ENCODE measurements at regions not wholly inside any gene's neighbourhood (a gene's known extent, or its start where the extent isn't known, plus 50 kb on each side); places are given as distances from the start of the nearest gene placed in this dataset.

DNA sequence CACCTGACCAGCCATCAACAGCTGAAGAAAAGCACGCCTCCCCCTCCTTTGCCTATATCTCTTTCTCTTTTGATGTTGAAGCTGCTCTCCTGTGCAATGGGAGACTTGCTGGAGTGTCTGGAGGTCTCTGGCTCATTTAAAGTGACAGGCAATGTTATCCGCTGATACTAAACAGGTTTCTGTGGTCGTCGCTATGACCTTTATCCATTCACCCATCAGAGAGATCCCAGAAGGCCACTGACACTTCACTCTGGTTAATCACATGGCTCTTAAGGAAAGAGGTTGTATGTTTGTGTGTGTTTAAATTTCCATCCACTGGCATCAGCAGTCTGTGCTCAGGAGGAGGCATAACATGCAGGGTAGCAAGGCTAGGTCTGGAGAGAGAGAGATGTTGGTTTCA is 277.3 kb downstream of the MTX2 start:
- no peak for DNase-seq

- no peak for DNase-seq
These were observed 283.4 kb downstream of the MTX2 start for GRCh38 chr2:176552501-176553135.

DNA sequence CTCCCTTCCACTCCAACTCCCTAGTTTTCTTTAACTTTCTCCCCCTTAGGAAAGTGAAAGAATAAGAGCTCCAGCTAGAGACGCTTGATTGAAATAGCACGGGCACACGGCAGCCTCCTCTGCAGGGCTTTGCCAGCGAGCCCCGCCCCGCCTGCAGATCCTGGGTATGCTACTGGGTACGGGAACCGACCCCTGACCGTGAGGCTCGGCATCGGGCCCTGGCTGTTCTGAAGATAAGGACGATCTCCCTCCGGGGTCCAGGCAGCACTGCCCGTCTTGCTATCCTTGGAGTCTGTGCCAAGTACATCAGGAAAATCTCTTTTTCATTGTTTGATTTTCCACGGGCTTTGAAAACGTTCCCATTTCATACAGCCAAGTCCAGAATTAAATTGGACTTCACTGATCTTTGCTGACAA is 284.5 kb downstream of the MTX2 start:
- DNase-seq: peak; percentile 78

DNA sequence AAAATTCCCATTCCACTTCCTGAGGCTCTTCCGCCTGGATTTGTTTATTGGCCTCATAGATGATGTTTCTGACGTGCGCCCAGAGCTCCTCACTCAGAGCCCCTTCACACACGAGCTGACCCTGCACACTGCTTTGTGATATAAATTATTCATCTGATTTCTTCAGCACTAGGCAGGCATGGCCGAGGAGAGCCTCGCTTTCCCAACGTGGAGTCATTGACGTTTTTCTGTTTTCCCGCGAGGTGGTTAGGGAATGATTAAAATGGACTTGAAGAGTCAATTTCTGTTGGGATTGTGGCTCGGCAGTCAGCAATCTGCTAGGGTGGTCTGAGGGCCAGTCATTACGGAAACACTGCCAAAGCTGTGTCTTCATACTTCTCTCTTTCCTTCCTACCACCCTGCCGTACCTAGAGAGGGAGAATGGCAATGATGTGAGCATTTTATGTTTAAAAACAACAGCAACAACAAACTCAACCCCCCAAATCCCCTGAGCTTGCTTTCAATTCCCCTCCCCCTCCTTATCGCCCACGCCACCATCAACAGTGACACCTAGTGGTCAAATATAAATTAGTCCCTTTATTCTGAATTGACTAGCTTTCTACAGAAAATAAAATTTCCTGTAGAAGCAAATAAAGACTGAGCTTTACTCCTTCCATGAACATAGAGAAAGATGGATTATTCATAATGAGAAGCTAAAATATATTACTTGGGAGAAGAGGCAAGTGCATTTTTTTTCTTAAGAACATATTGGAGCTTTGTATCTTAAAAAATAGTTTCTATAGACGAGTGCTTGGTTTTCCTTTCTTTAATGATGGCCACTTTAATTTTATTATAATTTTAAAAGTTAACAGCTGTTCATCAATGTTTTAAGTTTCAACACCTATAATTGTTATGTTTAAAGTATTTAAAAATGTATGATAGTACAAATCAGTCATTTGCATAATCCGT is 285.1 kb downstream of the MTX2 start:
- DNase-seq: peak; percentile 82

GRCh38 chr2:176555112-176555511 is 285.9 kb downstream of the MTX2 start:
- DNase-seq: no peak

DNA sequence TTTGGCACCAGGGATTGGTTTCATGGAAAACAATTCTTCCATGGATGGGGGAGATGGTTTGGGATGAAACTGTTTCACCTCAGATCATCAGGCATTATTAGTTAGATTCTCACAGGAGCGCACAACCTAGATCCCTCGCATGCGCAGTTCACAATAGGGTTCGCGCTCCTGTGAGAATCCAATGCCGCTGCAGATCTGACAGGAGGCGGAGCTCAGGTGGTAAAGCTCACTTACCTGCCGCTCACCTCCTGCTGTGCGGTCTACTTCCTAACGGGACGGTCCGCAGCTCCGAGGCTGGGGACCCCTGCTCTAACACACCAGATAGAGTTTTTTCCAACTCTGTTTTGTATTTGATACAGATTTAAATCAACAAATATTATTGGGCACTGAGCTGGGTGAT is 286.5 kb downstream of the MTX2 start:
- DNase-seq: no peak

DNA sequence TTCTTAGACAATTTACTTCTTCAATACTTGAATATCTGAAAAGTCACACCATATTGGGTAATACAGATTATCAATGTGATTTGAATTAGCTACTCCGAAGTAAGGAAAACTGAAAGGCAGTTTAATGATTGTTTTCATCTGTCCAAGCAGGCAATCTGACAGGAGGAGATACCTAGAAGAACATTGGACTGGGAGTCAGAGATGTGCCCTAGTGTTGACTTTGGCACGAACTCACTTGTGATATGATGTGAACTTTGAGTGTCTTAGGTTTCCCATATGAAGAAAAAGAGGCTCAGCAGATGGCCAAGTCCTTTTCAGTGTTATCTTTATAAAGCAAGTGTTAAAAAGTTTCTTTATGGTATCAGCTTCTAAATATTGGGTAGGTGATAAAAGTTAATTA is 287.1 kb downstream of the MTX2 start:
- DNase-seq: no peak

DNA sequence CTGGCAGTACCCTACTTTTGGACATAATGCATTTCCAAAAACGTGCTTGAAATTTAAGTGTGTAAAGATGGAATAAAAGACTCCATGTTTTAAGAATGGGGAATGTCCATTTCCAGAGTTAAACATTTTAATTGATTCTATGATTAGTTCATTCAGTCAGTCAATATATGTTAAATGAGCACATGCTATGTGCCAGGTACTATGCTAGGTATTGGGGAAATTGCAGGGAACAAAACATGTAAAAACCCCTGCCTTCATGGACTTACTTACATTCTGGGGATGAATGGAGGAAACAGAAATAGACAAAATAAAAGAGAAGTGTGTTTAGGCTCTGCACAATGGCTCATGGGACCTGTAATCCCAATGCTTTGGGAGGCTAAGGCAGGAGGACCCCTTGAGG is 288.6 kb downstream of the MTX2 start:
- DNase-seq: no peak

GRCh38 chr2:176558574-176559140 is 289.4 kb downstream of the MTX2 start:
- no peak for DNase-seq

- DNase-seq: no peak
These were observed 291.1 kb downstream of the MTX2 start for GRCh38 chr2:176560296-176560695.

DNA sequence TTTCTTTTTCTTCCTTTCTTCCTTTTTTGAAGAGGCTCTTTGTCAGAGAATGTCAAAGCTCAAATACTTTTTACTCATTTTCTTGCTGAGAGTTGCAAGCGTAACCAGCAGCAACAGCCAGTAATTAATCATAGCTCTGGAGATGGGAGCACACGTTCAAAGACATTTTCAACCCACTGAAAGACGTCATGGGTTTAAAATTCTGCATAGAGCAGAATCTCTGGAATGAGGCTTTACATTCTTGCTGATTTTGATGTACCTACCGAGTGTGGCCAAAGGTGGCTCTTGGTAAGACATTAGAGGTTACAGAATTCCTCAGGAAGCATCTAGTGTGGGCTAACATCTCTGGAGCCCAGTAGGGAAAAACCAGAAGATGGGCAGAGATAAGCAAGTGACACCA is 292.5 kb downstream of the MTX2 start:
- no peak for DNase-seq

DNA sequence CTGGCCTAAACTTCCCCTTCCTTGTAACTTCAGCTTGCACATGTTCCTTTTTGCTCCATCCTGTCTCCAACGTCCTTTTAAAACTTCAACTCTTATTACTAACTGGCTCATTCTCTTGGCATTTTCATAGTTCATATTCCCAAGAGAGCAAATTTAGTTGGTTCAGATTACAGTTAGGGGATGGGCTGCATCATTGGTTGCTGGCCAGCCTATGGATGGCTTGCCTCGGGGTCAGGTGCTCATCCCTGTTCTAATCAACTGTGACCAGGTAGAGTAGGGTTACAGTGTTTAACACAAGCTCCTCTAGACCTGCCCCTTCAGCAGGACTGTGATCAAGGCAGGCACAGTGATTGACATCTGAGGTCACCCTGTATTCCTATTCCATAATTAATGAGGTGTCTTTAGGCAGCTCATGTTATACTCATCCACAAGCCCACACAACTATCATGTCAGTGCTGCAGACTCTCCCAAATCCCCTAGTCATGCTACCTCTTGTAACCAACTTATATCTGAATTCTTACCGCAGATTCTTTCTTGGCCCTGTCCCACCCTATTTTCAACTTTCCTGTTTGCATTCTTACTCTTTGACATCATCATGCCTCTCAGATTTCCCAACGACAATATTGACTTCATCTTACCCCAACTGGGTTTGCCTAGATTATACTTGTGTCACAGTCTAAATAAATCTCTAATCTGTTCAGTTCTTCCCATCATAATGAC is 293.3 kb downstream of the MTX2 start:
- no peak for DNase-seq

DNA sequence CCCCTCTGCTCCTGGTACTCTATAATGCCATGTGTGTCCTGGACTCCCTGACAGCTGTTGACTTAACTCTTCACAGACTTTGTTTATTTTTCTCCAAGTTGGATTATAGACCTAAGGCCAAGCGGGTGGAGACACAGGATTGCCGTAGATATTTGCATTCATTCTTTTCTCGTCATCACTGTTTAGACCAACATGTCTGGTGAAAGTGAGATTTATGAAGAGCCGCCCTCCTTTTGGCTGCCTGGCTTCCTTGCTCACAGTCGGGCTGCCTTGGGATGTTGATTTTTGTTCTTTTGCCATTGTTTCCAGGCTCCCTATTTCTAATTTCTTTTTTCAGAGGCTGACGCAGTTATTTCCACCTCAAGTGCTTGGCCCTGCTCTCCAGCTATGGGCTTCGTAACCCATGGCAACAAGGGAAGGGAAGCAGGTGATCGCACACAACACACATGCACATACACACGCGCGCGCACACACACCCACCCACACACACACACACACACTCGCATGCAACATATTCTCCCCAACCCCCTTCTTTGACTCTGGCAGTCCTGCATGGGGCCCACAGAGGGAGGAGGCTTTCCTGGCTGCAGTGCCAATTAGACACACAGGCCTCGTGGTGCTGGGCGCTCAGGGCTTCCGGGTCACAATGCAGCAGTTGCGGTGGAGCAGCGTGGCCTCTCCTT is 296.5 kb downstream of the MTX2 start:
- no peak for DNase-seq

DNA sequence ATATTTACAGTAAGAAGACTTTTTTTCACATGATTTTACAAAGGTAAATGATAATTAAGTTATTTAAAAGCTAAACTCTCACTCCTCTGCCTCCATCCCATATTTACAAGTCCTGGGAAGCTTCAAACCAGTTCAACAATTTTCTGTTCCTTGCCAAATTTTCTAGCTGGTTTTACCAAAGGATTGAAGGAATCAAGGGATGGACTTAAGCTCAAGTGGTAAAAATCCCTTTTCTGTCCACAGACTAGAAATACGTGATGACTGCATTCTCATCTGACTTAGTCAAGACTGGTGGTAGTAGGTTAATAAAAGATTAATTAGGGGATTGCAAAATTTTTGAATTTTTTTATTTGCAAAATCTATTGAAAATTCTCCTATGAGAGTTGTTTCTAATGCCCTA is 297.3 kb downstream of the MTX2 start:
- no peak for DNase-seq

GRCh38 chr2:176566961-176567360 is 297.7 kb downstream of the MTX2 start:
- DNase-seq: no peak

DNA sequence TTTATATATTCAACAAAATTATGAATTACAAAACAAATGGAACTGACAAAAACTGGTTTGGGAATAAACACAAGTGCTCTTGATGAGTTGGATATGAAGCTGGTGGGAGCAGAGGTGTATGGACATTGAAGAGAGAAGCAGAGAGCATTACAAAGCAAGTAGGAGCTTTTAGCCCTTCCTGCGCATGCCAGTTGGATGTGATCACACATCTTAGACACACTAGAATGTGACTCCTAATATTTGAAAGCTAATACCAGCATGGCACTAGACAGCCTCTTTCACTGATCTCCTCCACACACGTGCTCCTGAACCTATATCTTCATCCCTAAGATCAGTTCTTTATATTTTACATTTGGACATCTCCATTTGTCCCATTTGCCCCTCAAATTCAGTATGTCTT is 298.1 kb downstream of the MTX2 start:
- DNase-seq: no peak

GRCh38 chr2:176569574-176569973 is 300.3 kb downstream of the MTX2 start:
- no peak for DNase-seq

- no peak for DNase-seq
These were observed 304.6 kb downstream of the MTX2 start for GRCh38 chr2:176573612-176574483.

GRCh38 chr2:176574484-176575236 is 305.4 kb downstream of the MTX2 start:
- no peak for DNase-seq

DNA sequence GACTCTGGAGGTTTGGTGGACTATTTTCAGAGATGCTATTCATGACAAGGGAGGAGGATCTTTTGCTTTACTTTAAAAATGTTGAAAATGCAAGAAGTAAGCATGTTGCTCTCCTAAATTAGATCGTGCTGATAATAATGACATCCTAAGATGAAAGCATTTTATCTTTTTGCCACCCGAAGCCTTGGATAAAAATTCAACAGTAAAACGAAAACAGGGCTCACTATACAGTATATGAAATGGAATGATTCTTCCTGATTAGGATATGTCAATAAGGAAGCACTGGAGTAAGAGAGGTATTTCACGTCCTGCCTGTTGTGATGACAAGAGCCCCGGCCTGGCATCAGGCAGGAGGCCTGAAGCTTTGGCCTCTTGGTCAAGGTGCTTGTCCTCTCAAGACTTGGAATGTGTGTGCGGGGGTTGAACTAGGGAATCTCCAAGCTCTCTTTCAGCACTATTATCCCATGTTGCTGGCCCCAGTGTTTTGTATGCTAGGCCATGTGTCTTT is 306.0 kb downstream of the MTX2 start:
- no peak for DNase-seq

- no peak for DNase-seq
These were observed 307.8 kb downstream of the MTX2 start for GRCh38 chr2:176577054-176577453.
